ENCODE measurements at regions not wholly inside any gene's neighbourhood (a gene's known extent, or its start where the extent isn't known, plus 50 kb on each side); places are given as distances from the start of the nearest gene placed in this dataset.

GRCh38 chr7:32364581-32364980, 125.6 kb downstream of the LSM5 start:
- in situ Hi-C loops (cut with HindIII; ENCODE audit: low pct_unique_long_range_greater_than_20kb, low sequenced_read_pairs), result no loop called here
- DNase-seq (ENCODE audit: low read depth, low spot score), result no peak

- no peak for DNase-seq (ENCODE audit: low read depth, low spot score)
- in situ Hi-C loops (cut with HindIII; ENCODE audit: low pct_unique_long_range_greater_than_20kb, low sequenced_read_pairs), result no loop called here
Measured at GRCh38 chr7:32360127-32360526, 130.1 kb downstream of the LSM5 start.

- in situ Hi-C loops (cut with HindIII; ENCODE audit: low pct_unique_long_range_greater_than_20kb, low sequenced_read_pairs), result no loop called here
- DNase-seq (ENCODE audit: low read depth, low spot score), result peak; percentile 50
Measured at GRCh38 chr7:32357535-32358277, 132.5 kb downstream of the LSM5 start.

GRCh38 chr7:32347244-32347828, 142.8 kb downstream of the LSM5 start:
- in situ Hi-C loops (cut with HindIII; ENCODE audit: low pct_unique_long_range_greater_than_20kb, low sequenced_read_pairs), result no loop called here
- peak; percentile 47 for DNase-seq (ENCODE audit: low read depth, low spot score)

GRCh38 chr7:32346253-32346652, 143.9 kb downstream of the LSM5 start:
- no peak for DNase-seq (ENCODE audit: low read depth, low spot score)
- in situ Hi-C loops (cut with HindIII; ENCODE audit: low pct_unique_long_range_greater_than_20kb, low sequenced_read_pairs), result no loop called here

GRCh38 chr7:32336726-32337125, 153.5 kb downstream of the LSM5 start:
- no peak for DNase-seq (ENCODE audit: low read depth, low spot score)
- in situ Hi-C loops (cut with HindIII; ENCODE audit: low pct_unique_long_range_greater_than_20kb, low sequenced_read_pairs), result no loop called here

GRCh38 chr7:32335107-32335506, 155.1 kb downstream of the LSM5 start:
- in situ Hi-C loops (cut with HindIII; ENCODE audit: low pct_unique_long_range_greater_than_20kb, low sequenced_read_pairs), result no loop called here
- peak; percentile 29 for DNase-seq (ENCODE audit: low read depth, low spot score)

- DNase-seq (ENCODE audit: low read depth, low spot score), result no peak
- in situ Hi-C loops (cut with HindIII; ENCODE audit: low pct_unique_long_range_greater_than_20kb, low sequenced_read_pairs), result no loop called here
Measured at GRCh38 chr7:32330602-32331001, 159.6 kb downstream of the LSM5 start.

GRCh38 chr7:32326078-32326477, 164.1 kb downstream of the LSM5 start:
- in situ Hi-C loops (cut with HindIII; ENCODE audit: low pct_unique_long_range_greater_than_20kb, low sequenced_read_pairs), result no loop called here
- no peak for DNase-seq (ENCODE audit: low read depth, low spot score)

GRCh38 chr7:32323712-32324111, 166.5 kb downstream of the LSM5 start:
- DNase-seq (ENCODE audit: low read depth, low spot score), result no peak
- in situ Hi-C loops (cut with HindIII; ENCODE audit: low pct_unique_long_range_greater_than_20kb, low sequenced_read_pairs), result no loop called here

- no peak for DNase-seq (ENCODE audit: low read depth, low spot score)
- in situ Hi-C loops (cut with HindIII; ENCODE audit: low pct_unique_long_range_greater_than_20kb, low sequenced_read_pairs), result no loop called here
Measured at GRCh38 chr7:32319012-32319382, 171.2 kb downstream of the LSM5 start.

- in situ Hi-C loops (cut with HindIII; ENCODE audit: low pct_unique_long_range_greater_than_20kb, low sequenced_read_pairs), result no loop called here
- no peak for DNase-seq (ENCODE audit: low read depth, low spot score)
Measured at GRCh38 chr7:32318300-32319011, 171.7 kb downstream of the LSM5 start.

- no peak for DNase-seq (ENCODE audit: low read depth, low spot score)
- in situ Hi-C loops (cut with HindIII; ENCODE audit: low pct_unique_long_range_greater_than_20kb, low sequenced_read_pairs), result no loop called here
Measured at GRCh38 chr7:32316839-32317238, 173.3 kb downstream of the LSM5 start.

- DNase-seq (ENCODE audit: low read depth, low spot score), result no peak
- in situ Hi-C loops (cut with HindIII; ENCODE audit: low pct_unique_long_range_greater_than_20kb, low sequenced_read_pairs), result no loop called here
Measured at GRCh38 chr7:32314761-32315160, 175.4 kb downstream of the LSM5 start.

GRCh38 chr7:32301427-32301826, 188.8 kb downstream of the LSM5 start:
- in situ Hi-C loops (cut with HindIII; ENCODE audit: low pct_unique_long_range_greater_than_20kb, low sequenced_read_pairs), result no loop called here
- DNase-seq (ENCODE audit: low read depth, low spot score), result no peak

- in situ Hi-C loops (cut with HindIII; ENCODE audit: low pct_unique_long_range_greater_than_20kb, low sequenced_read_pairs), result no loop called here
- peak; percentile 40 for DNase-seq (ENCODE audit: low read depth, low spot score)
Measured at GRCh38 chr7:32299133-32299702, 191.0 kb downstream of the LSM5 start.

- DNase-seq (ENCODE audit: low read depth, low spot score), result no peak
- in situ Hi-C loops (cut with HindIII; ENCODE audit: low pct_unique_long_range_greater_than_20kb, low sequenced_read_pairs), result no loop called here
Measured at GRCh38 chr7:32298408-32299132, 191.6 kb downstream of the LSM5 start.

- in situ Hi-C loops (cut with HindIII; ENCODE audit: low pct_unique_long_range_greater_than_20kb, low sequenced_read_pairs), result no loop called here
- DNase-seq (ENCODE audit: low read depth, low spot score), result no peak
Measured at GRCh38 chr7:32293833-32294232, 196.3 kb downstream of the LSM5 start.
